Panc1 (cell line): ENCODE measurements at regions not wholly inside any gene's neighbourhood (a gene's known extent, or its start where the extent isn't known, plus 50 kb on each side); places are given as distances from the start of the nearest gene placed in this dataset.

Experiments
- ATAC-seq: fragments of 200-7000 bp; cut with Tn5 transposase; 2 replicates; pipeline ENCODE4 v1.9.1; 2020; ENCODE audit warnings: mild to moderate bottlenecking, moderate library complexity
- BruUV-seq: library from RNA; stranded (reverse); fragments of 400-500 nt; replicated peaks from 2 replicates; lab custom pipeline; 2021; lab: Mats Ljungman, UMichigan
- CTCF ChIA-PET: fragments of 300-600 bp; sonication (Branson Sonifier 250); formaldehyde crosslinking; loops from one replicate; lab custom pipeline; 2022; ENCODE audit warnings: antibody characterized with exemption; lab: Charles Lee
- POLR2A ChIA-PET: fragments of 300-600 bp; sonication (Branson Sonifier 250); formaldehyde crosslinking; loops from one replicate; lab custom pipeline; 2022; ENCODE audit warnings: antibody characterized with exemption; lab: Charles Lee
- DNase-seq: peaks from one replicate; pipeline ENCODE4 v3.0.0-alpha.2; 2010; ENCODE audit warnings: low read depth, low spot score
- H3K27ac ChIP-seq: 2 replicates; pipeline ENCODE4 v1.5.1; 2011; ENCODE audit warnings: mild to moderate bottlenecking, low read length, inconsistent platforms
- H3K27me3 ChIP-seq: fragments of 200-500 bp; sonication (Bioruptor generic); 2 replicates; pipeline ENCODE4 v1.6.0; 2014; ENCODE audit warnings: low read length, inconsistent platforms; ENCODE audit not compliant: control insufficient read depth, insufficient read depth
- H3K36me3 ChIP-seq: fragments of 200-500 bp; sonication (Bioruptor generic); 2 replicates; pipeline ENCODE4 v1.5.1; 2014; ENCODE audit warnings: inconsistent platforms, mild to moderate bottlenecking, low read length, moderate library complexity; ENCODE audit not compliant: control insufficient read depth, insufficient read depth
- H3K4me1 ChIP-seq: 2 replicates; pipeline ENCODE4 v1.5.1; 2011; ENCODE audit warnings: inconsistent platforms, mild to moderate bottlenecking, low read length, moderate library complexity; ENCODE audit not compliant: control insufficient read depth, insufficient read depth
- H3K4me3 ChIP-seq, 2 experiments: 2 replicates each; pipeline ENCODE4 v1.5.1; 2011 to 2012; ENCODE audit warnings: low read depth in 2 of 2, low read length in 2 of 2, mild to moderate bottlenecking in 2 of 2, inconsistent platforms in 1 of 2, moderate library complexity in 1 of 2
- H3K9me3 ChIP-seq: fragments of 200-500 bp; sonication (Bioruptor generic); 2 replicates; pipeline ENCODE4 v1.5.1; 2014; ENCODE audit warnings: low read depth, mild to moderate bottlenecking, inconsistent platforms, low read length, moderate library complexity; ENCODE audit not compliant: control insufficient read depth, insufficient read depth
- POLR2AphosphoS5 ChIP-seq: IDR thresholded peaks from 2 replicates; pipeline ENCODE4 v1.6.1; 2012; ENCODE audit warnings: mild to moderate bottlenecking, low read depth, low read length, moderate library complexity
- SIN3A ChIP-seq: IDR thresholded peaks from 2 replicates; pipeline ENCODE4 v1.6.1; 2012; ENCODE audit warnings: low read depth, mild to moderate bottlenecking, low read length, moderate library complexity, borderline replicate concordance; ENCODE audit not compliant: insufficient read depth
- TCF7L2 ChIP-seq: IDR thresholded peaks from 2 replicates; pipeline ENCODE4 v1.6.1; 2011; ENCODE audit warnings: mild to moderate bottlenecking, low read depth, low read length, inconsistent platforms
- in situ Hi-C: cut with HindIII; loops from 2 replicates; pipeline ENCODE4 v1.10.0; 2016; ENCODE audit warnings: low sequenced_read_pairs, low pct_unique_long_range_greater_than_20kb
- intact Hi-C: fragments of 100-400 bp; cut with micrococcal nuclease; formaldehyde crosslinking; loops from one replicate; pipeline ENCODE4 v1.10.0; 2022; ENCODE audit not compliant: unreplicated experiment
- TF ChIP-seq, protein P1 (sequence below), 2 experiments: IDR thresholded peaks; 2 replicates each; pipeline ENCODE4 v1.6.1; 2011 to 2012; ENCODE audit warnings: low read depth in 2 of 2, control low read depth in 1 of 2, low read length in 1 of 2, mild to moderate bottlenecking in 1 of 2, moderate library complexity in 1 of 2; ENCODE audit not compliant: insufficient read depth in 1 of 2
- TF ChIP-seq, protein P2 (sequence below): fragments of 450-650 bp; IDR thresholded peaks from 2 replicates; pipeline ENCODE4 v1.5.1; 2017; ENCODE audit warnings: mild to moderate bottlenecking

DNA sequence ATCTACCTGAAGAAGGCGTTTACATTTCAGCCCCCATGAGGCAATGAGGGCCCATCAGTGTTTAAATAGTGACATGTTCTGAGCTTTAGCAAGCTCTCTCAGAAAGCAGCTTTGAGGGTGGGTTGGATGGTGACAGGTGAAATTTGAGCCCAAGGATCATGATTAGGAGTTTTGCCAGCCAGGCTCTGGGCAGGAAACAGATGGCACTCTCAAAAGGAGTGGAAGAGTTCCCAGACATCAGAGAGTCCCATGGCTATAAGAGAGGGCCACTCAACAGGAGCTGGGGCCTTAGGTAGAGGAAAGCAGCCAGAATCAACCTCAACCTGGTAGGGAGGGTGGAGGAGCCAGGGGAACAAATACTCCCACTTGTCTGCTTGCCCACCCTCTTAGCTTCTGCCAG, 499.8 kb downstream of the MID1IP1 start:
- BruUV-seq, result no TSS peak
- Histone ChIP-seq H3K27me3 (no peaks in the 10 kb centered on the region), H3K4me1 (no peaks in the 10 kb centered on the region), H3K27ac (no peak overlapping the region), H3K9me3 (no peaks in the 10 kb centered on the region), H3K36me3 (no peaks in the 10 kb centered on the region), H3K4me3 (no peak overlapping the region)
- TF ChIP-seq, protein P1, sequence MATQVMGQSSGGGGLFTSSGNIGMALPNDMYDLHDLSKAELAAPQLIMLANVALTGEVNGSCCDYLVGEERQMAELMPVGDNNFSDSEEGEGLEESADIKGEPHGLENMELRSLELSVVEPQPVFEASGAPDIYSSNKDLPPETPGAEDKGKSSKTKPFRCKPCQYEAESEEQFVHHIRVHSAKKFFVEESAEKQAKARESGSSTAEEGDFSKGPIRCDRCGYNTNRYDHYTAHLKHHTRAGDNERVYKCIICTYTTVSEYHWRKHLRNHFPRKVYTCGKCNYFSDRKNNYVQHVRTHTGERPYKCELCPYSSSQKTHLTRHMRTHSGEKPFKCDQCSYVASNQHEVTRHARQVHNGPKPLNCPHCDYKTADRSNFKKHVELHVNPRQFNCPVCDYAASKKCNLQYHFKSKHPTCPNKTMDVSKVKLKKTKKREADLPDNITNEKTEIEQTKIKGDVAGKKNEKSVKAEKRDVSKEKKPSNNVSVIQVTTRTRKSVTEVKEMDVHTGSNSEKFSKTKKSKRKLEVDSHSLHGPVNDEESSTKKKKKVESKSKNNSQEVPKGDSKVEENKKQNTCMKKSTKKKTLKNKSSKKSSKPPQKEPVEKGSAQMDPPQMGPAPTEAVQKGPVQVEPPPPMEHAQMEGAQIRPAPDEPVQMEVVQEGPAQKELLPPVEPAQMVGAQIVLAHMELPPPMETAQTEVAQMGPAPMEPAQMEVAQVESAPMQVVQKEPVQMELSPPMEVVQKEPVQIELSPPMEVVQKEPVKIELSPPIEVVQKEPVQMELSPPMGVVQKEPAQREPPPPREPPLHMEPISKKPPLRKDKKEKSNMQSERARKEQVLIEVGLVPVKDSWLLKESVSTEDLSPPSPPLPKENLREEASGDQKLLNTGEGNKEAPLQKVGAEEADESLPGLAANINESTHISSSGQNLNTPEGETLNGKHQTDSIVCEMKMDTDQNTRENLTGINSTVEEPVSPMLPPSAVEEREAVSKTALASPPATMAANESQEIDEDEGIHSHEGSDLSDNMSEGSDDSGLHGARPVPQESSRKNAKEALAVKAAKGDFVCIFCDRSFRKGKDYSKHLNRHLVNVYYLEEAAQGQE (IDR thresholded peaks at IDR 0.05; ENCODE audit: insufficient read depth in 1 of 2, low read depth in 2 of 2, low read length in 1 of 2), result no peak
- TF ChIP-seq POLR2AphosphoS5 (no peak), SIN3A (no peak), TCF7L2 (no peak)
- TF ChIP-seq, protein P2, sequence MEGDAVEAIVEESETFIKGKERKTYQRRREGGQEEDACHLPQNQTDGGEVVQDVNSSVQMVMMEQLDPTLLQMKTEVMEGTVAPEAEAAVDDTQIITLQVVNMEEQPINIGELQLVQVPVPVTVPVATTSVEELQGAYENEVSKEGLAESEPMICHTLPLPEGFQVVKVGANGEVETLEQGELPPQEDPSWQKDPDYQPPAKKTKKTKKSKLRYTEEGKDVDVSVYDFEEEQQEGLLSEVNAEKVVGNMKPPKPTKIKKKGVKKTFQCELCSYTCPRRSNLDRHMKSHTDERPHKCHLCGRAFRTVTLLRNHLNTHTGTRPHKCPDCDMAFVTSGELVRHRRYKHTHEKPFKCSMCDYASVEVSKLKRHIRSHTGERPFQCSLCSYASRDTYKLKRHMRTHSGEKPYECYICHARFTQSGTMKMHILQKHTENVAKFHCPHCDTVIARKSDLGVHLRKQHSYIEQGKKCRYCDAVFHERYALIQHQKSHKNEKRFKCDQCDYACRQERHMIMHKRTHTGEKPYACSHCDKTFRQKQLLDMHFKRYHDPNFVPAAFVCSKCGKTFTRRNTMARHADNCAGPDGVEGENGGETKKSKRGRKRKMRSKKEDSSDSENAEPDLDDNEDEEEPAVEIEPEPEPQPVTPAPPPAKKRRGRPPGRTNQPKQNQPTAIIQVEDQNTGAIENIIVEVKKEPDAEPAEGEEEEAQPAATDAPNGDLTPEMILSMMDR, result no peak
- POLR2A ChIA-PET, result no interaction called here
- in situ Hi-C loops, result no loop called here
- CTCF ChIA-PET, result no interaction called here
- ATAC-seq, result no peak
- no peak for DNase-seq
- intact Hi-C loops, result no loop called here

DNA sequence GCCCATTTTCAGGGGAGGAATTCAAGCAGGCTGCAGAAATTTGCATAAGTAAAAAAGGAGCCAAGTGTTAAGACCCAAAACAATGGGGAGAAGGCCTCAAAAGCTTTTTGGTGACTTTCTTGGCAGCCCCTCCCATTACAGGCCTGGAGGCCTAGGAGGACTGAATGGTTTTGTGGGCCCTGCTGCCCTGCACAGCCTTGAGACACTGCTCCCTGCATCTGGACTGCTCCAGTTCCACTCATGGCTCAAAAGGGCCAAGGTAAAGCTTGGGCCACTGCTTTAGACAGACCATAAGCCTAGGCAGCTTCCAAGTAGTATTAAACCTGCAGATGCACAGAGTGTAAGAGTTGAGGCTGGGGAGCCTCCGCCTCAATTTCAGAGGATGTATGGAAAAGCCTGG, 501.6 kb downstream of the MID1IP1 start:
- no peak overlapping the region for H3K4me3 ChIP-seq
- no peak overlapping the region for H3K27ac ChIP-seq
- no TSS peak for BruUV-seq
- H3K4me1 ChIP-seq, result no peaks in the 10 kb centered on the region
- POLR2A ChIA-PET, result no interaction called here
- DNase-seq (no peak), ATAC-seq (no peak)
- H3K9me3 ChIP-seq, result no peaks in the 10 kb centered on the region
- TF ChIP-seq POLR2AphosphoS5, result no peak
- no peak for TF ChIP-seq TCF7L2
- TF ChIP-seq, protein P2, result no peak
- TF ChIP-seq SIN3A, result no peak
- TF ChIP-seq, protein P1 (IDR thresholded peaks at IDR 0.05; ENCODE audit: insufficient read depth in 1 of 2, low read depth in 2 of 2, low read length in 1 of 2), result no peak
- CTCF ChIA-PET, result no interaction called here
- no peaks in the 10 kb centered on the region for H3K27me3 ChIP-seq
- intact Hi-C loops, result no loop called here
- in situ Hi-C loops, result no loop called here
- H3K36me3 ChIP-seq, result no peaks in the 10 kb centered on the region
